ENCODE measurements at regions not wholly inside any gene's neighbourhood (a gene's known extent, or its start where the extent isn't known, plus 50 kb on each side); places are given as distances from the start of the nearest gene placed in this dataset.
"Not testable (repeated sequence)": the region's sequence is repeated elsewhere in the genome, so short reads cannot be mapped to it uniquely, and the experiment has no call there.

GRCh38 chr6:84329516-84329915, 102.1 kb upstream of the CEP162 start:
- H3K27ac ChIP-seq (ENCODE audit: low read depth, low read length, severe bottlenecking) = no peak overlapping the region
- WGBS, 2 experiments (ENCODE audit: insufficient coverage in 2 of 2) = 80 to 89% methylated on average over 1 of the region's 2 CpGs
- H3K9me3 ChIP-seq (ENCODE audit: control insufficient read depth, low read length) = no peaks in the 10 kb centered on the region
- H3K4me3 ChIP-seq (ENCODE audit: extremely low read depth, insufficient read depth, low read length, poor library complexity, severe bottlenecking) = no peak overlapping the region
- H3K4me1 ChIP-seq (ENCODE audit: control insufficient read depth, insufficient read depth, low read length, poor library complexity, severe bottlenecking) = no peaks in the 10 kb centered on the region
- H3K36me3 ChIP-seq (ENCODE audit: control insufficient read depth, insufficient read depth, low read length) = no peaks in the 10 kb centered on the region

- Histone ChIP-seq H3K4me1 (ENCODE audit: control insufficient read depth, insufficient read depth, low read length, poor library complexity, severe bottlenecking) (no peaks in the 10 kb centered on the region), H3K9me3 (ENCODE audit: control insufficient read depth, low read length) (no peaks in the 10 kb centered on the region), H3K36me3 (ENCODE audit: control insufficient read depth, insufficient read depth, low read length) (no peaks in the 10 kb centered on the region), H3K4me3 (ENCODE audit: extremely low read depth, insufficient read depth, low read length, poor library complexity, severe bottlenecking) (no peak overlapping the region), H3K27ac (ENCODE audit: low read depth, low read length, severe bottlenecking) (no peak overlapping the region)
- WGBS, 2 experiments (ENCODE audit: insufficient coverage in 2 of 2) = 77 to 95% methylated on average over 3 of the region's 3 CpGs
Measured at GRCh38 chr6:84329077-84329476, 101.6 kb upstream of the CEP162 start.

GRCh38 chr6:84317463-84317862, 90.0 kb upstream of the CEP162 start:
- H3K27ac ChIP-seq (ENCODE audit: low read depth, low read length, severe bottlenecking) = no peak overlapping the region
- no peak overlapping the region for H3K4me3 ChIP-seq (ENCODE audit: extremely low read depth, insufficient read depth, low read length, poor library complexity, severe bottlenecking)
- no peaks in the 10 kb centered on the region for H3K4me1 ChIP-seq (ENCODE audit: control insufficient read depth, insufficient read depth, low read length, poor library complexity, severe bottlenecking)
- H3K36me3 ChIP-seq (ENCODE audit: control insufficient read depth, insufficient read depth, low read length) = no peaks in the 10 kb centered on the region
- no CpG with 5 or more reads among the region's 2 CpGs for WGBS, 2 experiments (ENCODE audit: insufficient coverage in 2 of 2)
- no peaks in the 10 kb centered on the region for H3K9me3 ChIP-seq (ENCODE audit: control insufficient read depth, low read length)

- H3K4me3 ChIP-seq (ENCODE audit: extremely low read depth, insufficient read depth, low read length, poor library complexity, severe bottlenecking) = no peak overlapping the region
- no peaks in the 10 kb centered on the region for H3K36me3 ChIP-seq (ENCODE audit: control insufficient read depth, insufficient read depth, low read length)
- no peaks in the 10 kb centered on the region for H3K9me3 ChIP-seq (ENCODE audit: control insufficient read depth, low read length)
- WGBS, 2 experiments (ENCODE audit: insufficient coverage in 2 of 2) = 92 to 100% methylated on average over 1 of the region's 1 CpG
- no peak overlapping the region for H3K27ac ChIP-seq (ENCODE audit: low read depth, low read length, severe bottlenecking)
- H3K4me1 ChIP-seq (ENCODE audit: control insufficient read depth, insufficient read depth, low read length, poor library complexity, severe bottlenecking) = no peaks in the 10 kb centered on the region
Measured at GRCh38 chr6:84314377-84314898, 87.0 kb upstream of the CEP162 start.

GRCh38 chr6:84309336-84309735, 81.9 kb upstream of the CEP162 start:
- no CpG with 5 or more reads among the region's 2 CpGs for WGBS, 2 experiments (ENCODE audit: insufficient coverage in 2 of 2)
- Histone ChIP-seq H3K4me3 (ENCODE audit: extremely low read depth, insufficient read depth, low read length, poor library complexity, severe bottlenecking) (no peak overlapping the region), H3K27ac (ENCODE audit: low read depth, low read length, severe bottlenecking) (no peak overlapping the region), H3K4me1 (ENCODE audit: control insufficient read depth, insufficient read depth, low read length, poor library complexity, severe bottlenecking) (no peaks in the 10 kb centered on the region), H3K36me3 (ENCODE audit: control insufficient read depth, insufficient read depth, low read length) (no peaks in the 10 kb centered on the region), H3K9me3 (ENCODE audit: control insufficient read depth, low read length) (no peaks in the 10 kb centered on the region)

GRCh38 chr6:84304881-84305280, 77.4 kb upstream of the CEP162 start:
- no peaks in the 10 kb centered on the region for H3K9me3 ChIP-seq (ENCODE audit: control insufficient read depth, low read length)
- WGBS, 2 experiments (ENCODE audit: insufficient coverage in 2 of 2) = 57 to 83% methylated on average over 1 of the region's 3 CpGs
- no peaks in the 10 kb centered on the region for H3K36me3 ChIP-seq (ENCODE audit: control insufficient read depth, insufficient read depth, low read length)
- no peak overlapping the region for H3K27ac ChIP-seq (ENCODE audit: low read depth, low read length, severe bottlenecking)
- no peak overlapping the region for H3K4me3 ChIP-seq (ENCODE audit: extremely low read depth, insufficient read depth, low read length, poor library complexity, severe bottlenecking)
- no peaks in the 10 kb centered on the region for H3K4me1 ChIP-seq (ENCODE audit: control insufficient read depth, insufficient read depth, low read length, poor library complexity, severe bottlenecking)

- not testable (repeated sequence) for H3K4me3 ChIP-seq (ENCODE audit: extremely low read depth, insufficient read depth, low read length, poor library complexity, severe bottlenecking); H3K4me1 ChIP-seq (ENCODE audit: control insufficient read depth, insufficient read depth, low read length, poor library complexity, severe bottlenecking); H3K27ac ChIP-seq (ENCODE audit: low read depth, low read length, severe bottlenecking); H3K36me3 ChIP-seq (ENCODE audit: control insufficient read depth, insufficient read depth, low read length)
- WGBS, 2 experiments (ENCODE audit: insufficient coverage in 2 of 2) = 75% methylated on average over 1 of the region's 1 CpG; no CpG with 5 or more reads in 1 of the 2 experiments
- peaks cover 12% of the 10 kb centered on the region for H3K9me3 ChIP-seq (ENCODE audit: control insufficient read depth, low read length)
Measured at GRCh38 chr6:84291033-84291432, 63.6 kb upstream of the CEP162 start.

- peak overlapping the region; percentile 41 for H3K27ac ChIP-seq (ENCODE audit: low read depth, low read length, severe bottlenecking)
- H3K36me3 ChIP-seq (ENCODE audit: control insufficient read depth, insufficient read depth, low read length) = no peaks in the 10 kb centered on the region
- H3K4me1 ChIP-seq (ENCODE audit: control insufficient read depth, insufficient read depth, low read length, poor library complexity, severe bottlenecking) = peaks cover 6% of the 10 kb centered on the region
- WGBS, 2 experiments (ENCODE audit: insufficient coverage in 2 of 2) = 66 to 79% methylated on average over 3 of the region's 6 CpGs
- no peak overlapping the region for H3K4me3 ChIP-seq (ENCODE audit: extremely low read depth, insufficient read depth, low read length, poor library complexity, severe bottlenecking)
- H3K9me3 ChIP-seq (ENCODE audit: control insufficient read depth, low read length) = no peaks in the 10 kb centered on the region
Measured at GRCh38 chr6:84284428-84285049, 57.1 kb upstream of the CEP162 start.

GRCh38 chr6:84282550-84282949, 55.1 kb upstream of the CEP162 start:
- H3K9me3 ChIP-seq (ENCODE audit: control insufficient read depth, low read length) = no peaks in the 10 kb centered on the region
- H3K4me3 ChIP-seq (ENCODE audit: extremely low read depth, insufficient read depth, low read length, poor library complexity, severe bottlenecking) = no peak overlapping the region
- 92 to 96% methylated on average over 4 to 10 of the region's 10 CpGs for WGBS, 2 experiments (ENCODE audit: insufficient coverage in 2 of 2)
- H3K4me1 ChIP-seq (ENCODE audit: control insufficient read depth, insufficient read depth, low read length, poor library complexity, severe bottlenecking) = peaks cover 6% of the 10 kb centered on the region
- no peaks in the 10 kb centered on the region for H3K36me3 ChIP-seq (ENCODE audit: control insufficient read depth, insufficient read depth, low read length)
- no peak overlapping the region for H3K27ac ChIP-seq (ENCODE audit: low read depth, low read length, severe bottlenecking)

- Histone ChIP-seq H3K4me3 (ENCODE audit: extremely low read depth, insufficient read depth, low read length, poor library complexity, severe bottlenecking) (no peak overlapping the region), H3K27ac (ENCODE audit: low read depth, low read length, severe bottlenecking) (no peak overlapping the region), H3K36me3 (ENCODE audit: control insufficient read depth, insufficient read depth, low read length) (no peaks in the 10 kb centered on the region), H3K4me1 (ENCODE audit: control insufficient read depth, insufficient read depth, low read length, poor library complexity, severe bottlenecking) (peaks cover 6% of the 10 kb centered on the region), H3K9me3 (ENCODE audit: control insufficient read depth, low read length) (no peaks in the 10 kb centered on the region)
- 87 to 92% methylated on average over 1 of the region's 1 CpG for WGBS, 2 experiments (ENCODE audit: insufficient coverage in 2 of 2)
Measured at GRCh38 chr6:84280639-84281038, 53.2 kb upstream of the CEP162 start.

- no peak overlapping the region for H3K4me3 ChIP-seq (ENCODE audit: extremely low read depth, insufficient read depth, low read length, poor library complexity, severe bottlenecking)
- H3K27ac ChIP-seq (ENCODE audit: low read depth, low read length, severe bottlenecking) = no peak overlapping the region
- H3K9me3 ChIP-seq (ENCODE audit: control insufficient read depth, low read length) = no peaks in the 10 kb centered on the region
- no peaks in the 10 kb centered on the region for H3K36me3 ChIP-seq (ENCODE audit: control insufficient read depth, insufficient read depth, low read length)
- peaks cover 6% of the 10 kb centered on the region for H3K4me1 ChIP-seq (ENCODE audit: control insufficient read depth, insufficient read depth, low read length, poor library complexity, severe bottlenecking)
Measured at GRCh38 chr6:84280030-84280429, 52.6 kb upstream of the CEP162 start.

All from mesodermal cell (in vitro differentiated cells).